Activated T-cell treated with anti-CD3 and anti-CD28 coated beads, Interleukin-2, amount 50 U/mL, for 72 hours (primary cell): ENCODE measurements at regions not wholly inside any gene's neighbourhood (a gene's known extent, or its start where the extent isn't known, plus 50 kb on each side); places are given as distances from the start of the nearest gene placed in this dataset.
A peak's percentile ranks its signal among the peaks of the same experiment; 100 is the strongest.

ENCODE experiments used
- ATAC-seq, 2 donors: fragments of 150-1000 bp; cut with Tn5 transposase; replicated peaks in 1 of 2; 2 replicates each; pipeline ENCODE4 v1.10.0; 2021; ENCODE audit warnings: moderate library complexity in 2 of 2, mild to moderate bottlenecking in 1 of 2
- DNase-seq, 2 donors: peaks; one replicate each; pipeline ENCODE4 v3.0.0; 2021 to 2022; ENCODE audit warnings: mixed read lengths in 1 of 2
- H3K27ac Mint-ChIP-seq: one replicate; pipeline ENCODE4 v1.8.0; 2022; ENCODE audit warnings: mild to moderate bottlenecking, moderate library complexity, mixed read lengths
- H3K27me3 Mint-ChIP-seq: one replicate; pipeline ENCODE4 v1.8.0; 2022; ENCODE audit warnings: low read depth, mixed read lengths
- H3K36me3 Mint-ChIP-seq, 2 donors: one replicate each; pipeline ENCODE4 v1.8.0; 2022; ENCODE audit warnings: mixed read lengths in 2 of 2, mild to moderate bottlenecking in 1 of 2; ENCODE audit not compliant: insufficient read depth in 2 of 2
- H3K4me1 Mint-ChIP-seq: one replicate; pipeline ENCODE4 v1.8.0; 2022; ENCODE audit warnings: low read depth, mixed read lengths
- H3K4me3 Mint-ChIP-seq, 2 donors: one replicate each; pipeline ENCODE4 v1.8.0; 2022; ENCODE audit warnings: mild to moderate bottlenecking in 2 of 2, mixed read lengths in 2 of 2, moderate library complexity in 2 of 2
- H3K9me3 Mint-ChIP-seq, 2 donors: one replicate each; pipeline ENCODE4 v1.8.0; 2022; ENCODE audit warnings: mixed read lengths in 2 of 2

- Mint-ChIP-seq H3K27me3 (no peaks in the 10 kb centered on the region), H3K36me3 (no peaks in the 10 kb centered on the region), H3K27ac (no peak overlapping the region), H3K9me3 (no peaks in the 10 kb centered on the region), H3K4me3 (peak overlapping the region in 1 of 2 donors; percentile 37), H3K4me1 (peaks cover 10% of the 10 kb centered on the region)
- ATAC-seq (no peak), DNase-seq (no peak)
These were observed 84.6 kb downstream of the PDGFA start for GRCh38 chr7:434891-435629.

- DNase-seq (no peak), ATAC-seq (peak in 1 of 2 donors; percentile 39)
- no peaks in the 10 kb centered on the region for H3K9me3 Mint-ChIP-seq
- no peak overlapping the region for H3K27ac Mint-ChIP-seq
- H3K27me3 Mint-ChIP-seq = no peaks in the 10 kb centered on the region
- no peak overlapping the region for H3K4me3 Mint-ChIP-seq
- H3K36me3 Mint-ChIP-seq = no peaks in the 10 kb centered on the region
- H3K4me1 Mint-ChIP-seq = peaks cover 10% of the 10 kb centered on the region
These were observed 83.8 kb downstream of the PDGFA start for GRCh38 chr7:435630-436366.

DNA sequence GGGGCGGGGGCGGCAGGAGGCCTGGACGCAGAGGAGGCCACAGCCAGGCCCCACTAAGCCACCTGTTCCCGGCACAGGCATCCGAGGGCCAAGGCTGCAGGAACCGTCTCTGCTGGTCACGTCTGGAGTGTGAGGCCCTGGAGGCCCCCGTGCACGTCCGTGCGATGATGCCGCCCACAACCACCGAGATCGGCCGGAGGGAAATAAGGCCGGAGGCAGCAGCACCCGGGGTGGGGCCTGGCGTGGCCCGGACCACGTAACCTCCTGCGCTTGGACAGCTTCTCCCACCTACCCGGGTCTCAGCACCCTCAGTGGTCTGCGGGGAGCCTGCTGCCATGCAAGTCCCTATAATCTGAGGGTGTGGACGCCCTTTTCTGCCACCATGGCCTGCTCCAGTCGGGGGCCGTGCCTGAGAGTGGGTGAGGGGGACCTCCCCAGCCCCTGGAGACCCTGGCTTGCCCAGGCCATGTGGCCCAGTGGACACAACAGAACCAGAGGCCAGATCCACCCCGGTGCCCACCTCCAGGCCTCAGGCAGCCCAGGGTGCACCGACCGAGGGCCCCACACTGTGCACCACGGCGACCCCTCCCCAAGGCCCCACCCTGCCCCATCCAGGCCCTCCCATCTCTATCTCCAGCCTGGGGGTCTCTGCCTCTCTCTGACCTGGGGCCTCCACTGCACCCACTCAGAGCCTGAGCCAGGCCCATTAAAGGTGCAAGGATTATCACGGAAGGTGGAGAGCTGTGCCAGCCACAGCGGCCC is 83.1 kb downstream of the PDGFA start:
- no peak overlapping the region for H3K27ac Mint-ChIP-seq
- no peaks in the 10 kb centered on the region for H3K9me3 Mint-ChIP-seq
- H3K4me3 Mint-ChIP-seq = no peak overlapping the region
- DNase-seq (no peak), ATAC-seq (no peak)
- H3K36me3 Mint-ChIP-seq = no peaks in the 10 kb centered on the region
- peaks cover 10% of the 10 kb centered on the region for H3K4me1 Mint-ChIP-seq
- H3K27me3 Mint-ChIP-seq = no peaks in the 10 kb centered on the region

DNA sequence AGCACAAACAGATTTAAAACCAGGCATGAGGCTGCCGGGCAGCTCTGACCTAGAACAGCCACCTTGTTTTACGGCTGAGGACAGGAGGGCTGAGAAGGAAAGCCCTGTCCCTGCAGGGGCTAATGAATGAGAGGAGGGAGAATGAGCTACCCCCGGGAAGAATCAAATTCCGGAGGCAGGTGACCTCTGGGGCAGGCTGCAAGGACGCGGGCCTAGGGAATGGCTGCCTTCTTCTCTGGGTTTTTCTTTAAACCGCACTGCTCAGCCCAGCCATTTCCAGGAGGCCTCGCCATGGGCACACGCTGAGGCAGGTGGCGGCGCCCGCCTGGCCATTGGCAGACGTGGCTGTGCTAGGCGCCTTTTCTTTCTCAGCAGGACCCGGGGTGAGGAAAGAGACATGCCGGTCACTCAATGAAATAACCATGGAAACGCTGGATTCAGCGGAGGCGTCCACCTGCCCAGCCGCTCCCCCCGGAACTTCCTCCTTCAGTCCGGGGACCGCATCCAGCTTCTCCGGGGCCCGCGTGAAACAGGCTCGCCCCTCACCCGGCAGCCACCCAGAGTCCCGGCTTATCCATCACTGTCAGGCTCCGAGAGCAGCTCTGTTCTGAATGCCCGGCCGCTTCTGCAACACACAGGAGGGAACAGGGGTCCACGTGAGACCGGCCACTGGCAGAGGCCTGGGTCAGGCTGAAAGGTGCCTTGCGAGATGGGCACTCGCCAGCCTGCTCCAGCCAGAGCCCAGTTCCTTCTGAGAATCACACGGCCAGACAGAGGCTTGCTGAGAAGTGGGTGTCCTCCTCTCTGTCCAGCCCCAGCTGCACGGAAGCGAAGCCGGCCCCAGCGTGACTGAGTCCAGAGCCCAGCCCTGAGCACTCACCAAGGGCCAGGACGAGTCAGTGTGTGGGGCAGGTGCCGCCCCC is 82.1 kb downstream of the PDGFA start:
- H3K4me3 Mint-ChIP-seq = no peak overlapping the region
- no peaks in the 10 kb centered on the region for H3K36me3 Mint-ChIP-seq
- H3K27ac Mint-ChIP-seq = no peak overlapping the region
- H3K9me3 Mint-ChIP-seq = no peaks in the 10 kb centered on the region
- ATAC-seq (no peak), DNase-seq (no peak)
- no peaks in the 10 kb centered on the region for H3K27me3 Mint-ChIP-seq
- H3K4me1 Mint-ChIP-seq = peaks cover 10% of the 10 kb centered on the region

- no peaks in the 10 kb centered on the region for H3K9me3 Mint-ChIP-seq
- peaks cover 10% of the 10 kb centered on the region for H3K4me1 Mint-ChIP-seq
- H3K27me3 Mint-ChIP-seq = no peaks in the 10 kb centered on the region
- no peak overlapping the region for H3K27ac Mint-ChIP-seq
- no peaks in the 10 kb centered on the region for H3K36me3 Mint-ChIP-seq
- DNase-seq (no peak), ATAC-seq (no peak)
- no peak overlapping the region for H3K4me3 Mint-ChIP-seq
These were observed 81.3 kb downstream of the PDGFA start for GRCh38 chr7:438361-438760.

GRCh38 chr7:438916-439315 is 80.7 kb downstream of the PDGFA start:
- no peaks in the 10 kb centered on the region for H3K27me3 Mint-ChIP-seq
- H3K9me3 Mint-ChIP-seq = no peaks in the 10 kb centered on the region
- no peaks in the 10 kb centered on the region for H3K36me3 Mint-ChIP-seq
- DNase-seq = no peak
- peaks cover 10% of the 10 kb centered on the region for H3K4me1 Mint-ChIP-seq
- no peak for ATAC-seq
- no peak overlapping the region for H3K27ac Mint-ChIP-seq
- H3K4me3 Mint-ChIP-seq = no peak overlapping the region

GRCh38 chr7:440059-440749 is 79.4 kb downstream of the PDGFA start:
- ATAC-seq (no peak), DNase-seq (no peak)
- H3K9me3 Mint-ChIP-seq = no peaks in the 10 kb centered on the region
- no peak overlapping the region for H3K4me3 Mint-ChIP-seq
- peaks cover 8% of the 10 kb centered on the region for H3K4me1 Mint-ChIP-seq
- no peaks in the 10 kb centered on the region for H3K27me3 Mint-ChIP-seq
- H3K27ac Mint-ChIP-seq = no peak overlapping the region
- H3K36me3 Mint-ChIP-seq = no peaks in the 10 kb centered on the region

GRCh38 chr7:441684-442421 is 77.8 kb downstream of the PDGFA start:
- no peaks in the 10 kb centered on the region for H3K27me3 Mint-ChIP-seq
- H3K36me3 Mint-ChIP-seq = no peaks in the 10 kb centered on the region
- no peaks in the 10 kb centered on the region for H3K4me1 Mint-ChIP-seq
- H3K9me3 Mint-ChIP-seq = no peaks in the 10 kb centered on the region
- ATAC-seq (no peak), DNase-seq (no peak)
- no peak overlapping the region for H3K4me3 Mint-ChIP-seq
- H3K27ac Mint-ChIP-seq = no peak overlapping the region

- H3K36me3 Mint-ChIP-seq = no peaks in the 10 kb centered on the region
- H3K4me1 Mint-ChIP-seq = no peaks in the 10 kb centered on the region
- no peak for DNase-seq
- no peak overlapping the region for H3K27ac Mint-ChIP-seq
- H3K27me3 Mint-ChIP-seq = no peaks in the 10 kb centered on the region
- H3K9me3 Mint-ChIP-seq = no peaks in the 10 kb centered on the region
- no peak for ATAC-seq
- H3K4me3 Mint-ChIP-seq = no peak overlapping the region
These were observed 77.2 kb downstream of the PDGFA start for GRCh38 chr7:442457-442856.

- H3K4me1 Mint-ChIP-seq = no peaks in the 10 kb centered on the region
- no peak overlapping the region for H3K4me3 Mint-ChIP-seq
- H3K27ac Mint-ChIP-seq = no peak overlapping the region
- no peaks in the 10 kb centered on the region for H3K9me3 Mint-ChIP-seq
- ATAC-seq (no peak), DNase-seq (no peak)
- no peaks in the 10 kb centered on the region for H3K27me3 Mint-ChIP-seq
- H3K36me3 Mint-ChIP-seq = no peaks in the 10 kb centered on the region
These were observed 76.3 kb downstream of the PDGFA start for GRCh38 chr7:443279-443833.

- Mint-ChIP-seq H3K9me3 (no peaks in the 10 kb centered on the region), H3K4me1 (no peaks in the 10 kb centered on the region), H3K27me3 (no peaks in the 10 kb centered on the region), H3K4me3 (no peak overlapping the region), H3K27ac (no peak overlapping the region), H3K36me3 (no peaks in the 10 kb centered on the region)
- DNase-seq (no peak), ATAC-seq (no peak)
These were observed 75.0 kb downstream of the PDGFA start for GRCh38 chr7:444606-445005.
